ENCODE measurements at regions not wholly inside any gene's neighbourhood (a gene's known extent, or its start where the extent isn't known, plus 50 kb on each side); places are given as distances from the start of the nearest gene placed in this dataset.

GRCh38 chr9:91071184-91071990, 269.8 kb downstream of the SYK start:
- TF ChIP-seq CTCF (IDR thresholded peaks at IDR 0.05; ENCODE audit: insufficient read depth, low read depth, low read length, missing control alignments) = no peak
- H3K4me3 ChIP-seq (ENCODE audit: low read length) = no peak overlapping the region
- DNase-seq (ENCODE audit: low read depth) = peak; percentile 95

- DNase-seq (ENCODE audit: low read depth) = peak; percentile 18
- no peak overlapping the region for H3K4me3 ChIP-seq (ENCODE audit: low read length)
- no peak for TF ChIP-seq CTCF (IDR thresholded peaks at IDR 0.05; ENCODE audit: insufficient read depth, low read depth, low read length, missing control alignments)
Measured at GRCh38 chr9:91073049-91073810, 271.6 kb downstream of the SYK start.

GRCh38 chr9:91073811-91074771, 272.5 kb downstream of the SYK start:
- DNase-seq (ENCODE audit: low read depth) = no peak
- no peak overlapping the region for H3K4me3 ChIP-seq (ENCODE audit: low read length)
- no peak for TF ChIP-seq CTCF (IDR thresholded peaks at IDR 0.05; ENCODE audit: insufficient read depth, low read depth, low read length, missing control alignments)

GRCh38 chr9:91074866-91075265, 273.2 kb downstream of the SYK start:
- DNase-seq (ENCODE audit: low read depth) = no peak
- no peak overlapping the region for H3K4me3 ChIP-seq (ENCODE audit: low read length)
- TF ChIP-seq CTCF (IDR thresholded peaks at IDR 0.05; ENCODE audit: insufficient read depth, low read depth, low read length, missing control alignments) = no peak

GRCh38 chr9:91075279-91075678, 273.7 kb downstream of the SYK start:
- no peak for TF ChIP-seq CTCF (IDR thresholded peaks at IDR 0.05; ENCODE audit: insufficient read depth, low read depth, low read length, missing control alignments)
- no peak for DNase-seq (ENCODE audit: low read depth)
- H3K4me3 ChIP-seq (ENCODE audit: low read length) = no peak overlapping the region

GRCh38 chr9:91077624-91078368, 276.2 kb downstream of the SYK start:
- peak; percentile 72 for DNase-seq (ENCODE audit: low read depth)
- H3K4me3 ChIP-seq (ENCODE audit: low read length) = no peak overlapping the region
- TF ChIP-seq CTCF (IDR thresholded peaks at IDR 0.05; ENCODE audit: insufficient read depth, low read depth, low read length, missing control alignments) = no peak

Measured in epithelial cell of esophagus (primary cell).